Stomach (tissue), 8 donors: ENCODE measurements at regions not wholly inside any gene's neighbourhood (a gene's known extent, or its start where the extent isn't known, plus 50 kb on each side); places are given as distances from the start of the nearest gene placed in this dataset.
A peak's percentile ranks its signal among the peaks of the same experiment; 100 is the strongest.
"Not testable (repeated sequence)": the region's sequence is repeated elsewhere in the genome, so short reads cannot be mapped to it uniquely, and the experiment has no call there.

ENCODE experiments used
- DNase-seq, 2 donors: peaks; one replicate each; pipeline versions ENCODE4 v3.0.0 to v3.0.0-alpha.2; 2013 to 2019
- H3K27ac ChIP-seq, 5 donors: fragments of 200-600 bp in 4 of 5; sonication (generic) in 4 of 5; one replicate each; pipeline ENCODE4 v1.5.1; 2013 to 2019; ENCODE audit warnings: mild to moderate bottlenecking in 1 of 5, moderate library complexity in 1 of 5
- H3K27me3 ChIP-seq, 3 donors: fragments of 200-600 bp; sonication (generic); one replicate each; pipeline ENCODE4 v1.5.1; 2017 to 2019; ENCODE audit warnings: mixed run types in 1 of 3
- H3K36me3 ChIP-seq, 4 donors: fragments of 200-600 bp; sonication (generic); 1 replicate in 3 of 4; 2 replicates in 1 of 4; pipeline ENCODE4 v1.5.1; 2016 to 2019
- H3K4me1 ChIP-seq, 4 donors: fragments of 200-600 bp; sonication (generic); one replicate each; pipeline ENCODE4 v1.5.1; 2016 to 2019
- H3K4me3 ChIP-seq, 4 donors: fragments of 200-600 bp; sonication (generic) in 3 of 4; one replicate each; pipeline ENCODE4 v1.5.1; 2016 to 2019; ENCODE audit warnings: mild to moderate bottlenecking in 1 of 4
- H3K9me3 ChIP-seq, 4 donors: fragments of 200-600 bp; sonication (generic); one replicate each; pipeline ENCODE4 v1.5.1; 2016 to 2019
- CTCF ChIP-seq, 7 experiments: fragments of 450-650 bp in 4 of 7; fragments of 200-600 bp in 3 of 7; sonication (generic) in 3 of 7; IDR thresholded peaks; one replicate each; pipeline ENCODE4 v1.5.1; 2016 to 2019; ENCODE audit warnings: antibody characterized with exemption in 7 of 7, control low read depth in 2 of 7, mild to moderate bottlenecking in 1 of 7
- EP300 ChIP-seq: sonication (generic); formaldehyde crosslinking; IDR thresholded peaks from one replicate; pipeline ENCODE4 v1.6.1; 2017; ENCODE audit warnings: antibody characterized with exemption
- POLR2A ChIP-seq, 4 donors: fragments of 450-650 bp; IDR thresholded peaks; one replicate each; pipeline ENCODE4 v1.6.1; 2016; ENCODE audit warnings: antibody characterized with exemption in 4 of 4, control low read depth in 2 of 4, mild to moderate bottlenecking in 1 of 4, moderate library complexity in 1 of 4
- POLR2AphosphoS5 ChIP-seq, 3 donors: sonication (generic); formaldehyde crosslinking; IDR thresholded peaks; one replicate each; pipeline ENCODE4 v1.6.1; 2016; ENCODE audit warnings: antibody characterized with exemption in 3 of 3
- WGBS, 5 donors: extraction: QIAGEN DNeasy Blood & Tissue Kit in 3 of 5; methylation state at CpG; one replicate each; pipeline versions ENCODE4 v1.1.5 to v1.1.7; 2013 to 2018; 5-methylcytosine and 5-hydroxymethylcytosine counted together
- intact Hi-C: fragments of 100-400 bp; cut with DNase I; formaldehyde crosslinking; loops from one replicate; pipeline ENCODE4 v1.15.1; 2023; ENCODE audit warnings: low total_unique reads
- donor health status: healthy with polysubstance abuse.
- donor health status: Bipolar disorder and iron deficiency.
- donor health status: healthy.

- Histone ChIP-seq H3K4me1 (no peaks in the 10 kb centered on the region), H3K27me3 (no peaks in the 10 kb centered on the region), H3K36me3 (no peaks in the 10 kb centered on the region), H3K27ac (no peak overlapping the region), H3K4me3 (no peak overlapping the region), H3K9me3 (no peaks in the 10 kb centered on the region)
- TF ChIP-seq POLR2AphosphoS5 (IDR thresholded peaks at IDR 0.05) (no peak), CTCF (IDR thresholded peaks at IDR 0.05) (no peak), EP300 (no peak)
- DNase-seq: no peak
- intact Hi-C loops: no loop called here
- WGBS, 5 donors: 76 to 90% (median 84%) methylated on average over 1 to 2 of the region's 2 CpGs
Measured at GRCh38 chrX:3541336-3541735, 172.1 kb downstream of the PRKX start.

GRCh38 chrX:3540105-3540504 is 173.3 kb downstream of the PRKX start:
- no peak overlapping the region for H3K4me3 ChIP-seq
- intact Hi-C loops: no loop called here
- TF ChIP-seq EP300: no peak
- no peak overlapping the region for H3K27ac ChIP-seq
- no peaks in the 10 kb centered on the region for H3K4me1 ChIP-seq
- no peaks in the 10 kb centered on the region for H3K27me3 ChIP-seq
- peaks cover 0 to 11% (median 3%) of the 10 kb centered on the region in 4 donors for H3K9me3 ChIP-seq
- DNase-seq: no peak
- H3K36me3 ChIP-seq: no peaks in the 10 kb centered on the region
- 76 to 81% (median 81%) methylated on average over 7 of the region's 7 CpGs for WGBS, 5 donors

GRCh38 chrX:3532581-3533085 is 180.8 kb downstream of the PRKX start:
- DNase-seq: peak in 1 of 2 donors; percentile 8
- WGBS, 5 donors: 66 to 83% (median 75%) methylated on average over 3 of the region's 3 CpGs
- Histone ChIP-seq H3K36me3 (no peaks in the 10 kb centered on the region), H3K27me3 (no peaks in the 10 kb centered on the region), H3K9me3 (peaks cover 0 to 16% (median 3%) of the 10 kb centered on the region in 4 donors), H3K4me3 (no peak overlapping the region), H3K4me1 (no peaks in the 10 kb centered on the region), H3K27ac (no peak overlapping the region)
- TF ChIP-seq POLR2AphosphoS5 (IDR thresholded peaks at IDR 0.05) (no peak), CTCF (IDR thresholded peaks at IDR 0.05) (no peak), EP300 (no peak), POLR2A (IDR thresholded peaks at IDR 0.05) (no peak)
- intact Hi-C loops: no loop called here

GRCh38 chrX:3531435-3531834 is 182.0 kb downstream of the PRKX start:
- H3K36me3 ChIP-seq, H3K27ac ChIP-seq, H3K4me3 ChIP-seq, DNase-seq, intact Hi-C loops, H3K4me1 ChIP-seq, H3K27me3 ChIP-seq: not testable (repeated sequence)
- 85 to 96% (median 91%) methylated on average over 2 to 3 of the region's 3 CpGs for WGBS, 5 donors
- peaks cover 0 to 16% (median 3%) of the 10 kb centered on the region in 4 donors for H3K9me3 ChIP-seq

- WGBS, 5 donors: 58 to 92% (median 65%) methylated on average over 5 of the region's 5 CpGs
- no peaks in the 10 kb centered on the region for H3K27me3 ChIP-seq
- no peaks in the 10 kb centered on the region for H3K9me3 ChIP-seq
- no peak overlapping the region for H3K4me3 ChIP-seq
- H3K36me3 ChIP-seq: no peaks in the 10 kb centered on the region
- H3K27ac ChIP-seq: no peak overlapping the region
- TF ChIP-seq EP300 (no peak), POLR2A (IDR thresholded peaks at IDR 0.05) (no peak), POLR2AphosphoS5 (IDR thresholded peaks at IDR 0.05) (no peak), CTCF (IDR thresholded peaks at IDR 0.05) (no peak)
- intact Hi-C loops: no loop called here
- no peaks in the 10 kb centered on the region for H3K4me1 ChIP-seq
- DNase-seq: peak in 1 of 2 donors; percentile 17
Measured at GRCh38 chrX:3529466-3530010, 183.1 kb upstream of the MXRA5 start.
